ENCODE measurements at regions not wholly inside any gene's neighbourhood (a gene's known extent, or its start where the extent isn't known, plus 50 kb on each side); places are given as distances from the start of the nearest gene placed in this dataset.
"Not testable (repeated sequence)": the region's sequence is repeated elsewhere in the genome, so short reads cannot be mapped to it uniquely, and the experiment has no call there.

DNA sequence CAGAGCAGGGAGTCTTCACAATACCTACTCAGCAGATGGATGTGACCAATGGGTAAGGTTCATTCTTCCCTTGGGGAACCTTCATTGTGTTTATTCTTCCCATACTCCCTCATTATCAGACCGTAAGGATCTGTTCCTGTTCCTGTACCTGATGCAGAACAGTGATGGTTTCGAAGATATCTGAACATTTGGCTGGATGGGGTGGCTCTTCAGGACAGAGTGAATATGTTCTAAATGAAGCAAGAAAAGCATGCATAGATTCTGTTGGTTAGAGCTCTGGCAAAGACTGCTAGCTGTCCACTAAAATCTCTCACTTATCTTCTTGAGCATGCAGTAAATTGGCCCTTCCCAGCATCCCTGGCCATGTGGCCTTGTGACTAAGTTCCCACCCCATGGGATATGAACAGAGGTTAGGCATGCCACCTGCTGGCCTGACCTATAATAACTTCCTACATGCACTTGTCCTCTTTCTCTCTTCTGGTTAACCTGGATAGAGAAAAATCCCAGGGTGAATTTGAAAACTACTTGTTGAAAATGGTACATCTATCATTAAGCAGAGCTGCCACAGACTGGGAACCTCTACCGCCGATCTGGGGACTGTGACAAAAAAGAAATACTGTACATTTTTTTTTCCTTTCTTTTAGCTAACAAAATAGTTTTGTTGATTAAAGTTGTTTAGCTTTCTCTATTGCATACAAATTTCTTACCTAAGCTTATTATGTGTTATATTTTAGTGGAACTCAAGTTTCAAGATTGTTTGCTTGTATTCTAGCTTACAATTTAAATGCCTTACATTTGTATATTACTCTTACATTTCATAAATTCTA, 60.0 kb upstream of the BANK1 start:
- peak; percentile 1 for DNase-seq

DNA sequence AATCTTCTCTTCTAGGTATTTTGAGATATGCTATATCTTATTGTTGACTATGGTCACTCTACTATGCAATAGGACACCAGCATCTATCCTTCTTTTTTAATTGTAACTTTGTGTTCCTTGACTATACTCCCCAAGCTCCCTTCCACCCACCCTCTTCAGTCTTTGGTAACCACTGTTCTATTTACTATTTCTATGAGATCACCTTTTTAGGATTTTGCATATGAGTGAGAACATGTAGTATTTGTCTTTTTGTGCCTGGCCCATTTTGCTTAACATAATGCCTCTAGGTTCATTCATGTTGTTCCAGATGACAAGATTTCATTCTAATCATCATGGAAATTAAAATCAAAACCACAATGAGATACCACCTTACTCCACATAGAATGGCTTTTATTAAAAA, 63.3 kb upstream of the BANK1 start:
- DNase-seq, result no peak

DNA sequence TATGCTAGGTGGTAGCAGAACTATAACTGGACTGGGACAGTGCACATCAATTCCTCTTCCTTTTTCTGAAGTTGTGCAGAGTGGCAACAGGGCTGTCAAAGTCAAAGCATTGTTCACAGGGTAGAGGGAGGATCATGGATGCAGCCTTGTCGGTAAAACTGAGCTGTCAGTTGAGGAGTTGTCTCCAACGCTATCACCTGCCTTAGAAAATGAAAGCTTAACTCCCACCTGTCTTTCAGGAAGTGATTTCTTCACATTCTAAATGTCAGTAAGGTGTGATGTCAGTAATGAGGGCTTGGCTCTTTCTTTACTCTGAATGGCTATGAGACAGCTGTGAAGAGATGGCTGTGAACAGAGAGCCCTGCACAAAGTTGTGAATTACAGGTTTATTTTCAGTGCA, 66.4 kb upstream of the BANK1 start:
- no peak for DNase-seq

DNA sequence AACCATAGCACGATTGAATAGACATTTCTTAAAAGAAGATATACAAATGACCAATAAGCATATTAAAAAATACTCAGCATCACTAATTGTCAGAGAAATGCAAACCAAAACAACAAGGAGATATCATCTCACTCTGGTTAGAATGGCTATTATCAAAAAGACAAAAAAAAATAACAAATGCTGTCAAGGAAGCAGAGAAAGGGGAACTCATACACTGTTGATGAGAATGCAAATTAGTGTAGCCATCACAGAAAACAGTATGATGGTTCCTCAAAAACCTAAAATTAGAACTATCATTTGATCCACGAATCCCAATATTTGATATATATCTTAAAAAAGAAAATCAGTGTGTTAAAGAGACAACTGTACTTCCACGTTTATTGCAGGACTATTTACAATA, 71.7 kb upstream of the BANK1 start:
- DNase-seq, result no peak

DNA sequence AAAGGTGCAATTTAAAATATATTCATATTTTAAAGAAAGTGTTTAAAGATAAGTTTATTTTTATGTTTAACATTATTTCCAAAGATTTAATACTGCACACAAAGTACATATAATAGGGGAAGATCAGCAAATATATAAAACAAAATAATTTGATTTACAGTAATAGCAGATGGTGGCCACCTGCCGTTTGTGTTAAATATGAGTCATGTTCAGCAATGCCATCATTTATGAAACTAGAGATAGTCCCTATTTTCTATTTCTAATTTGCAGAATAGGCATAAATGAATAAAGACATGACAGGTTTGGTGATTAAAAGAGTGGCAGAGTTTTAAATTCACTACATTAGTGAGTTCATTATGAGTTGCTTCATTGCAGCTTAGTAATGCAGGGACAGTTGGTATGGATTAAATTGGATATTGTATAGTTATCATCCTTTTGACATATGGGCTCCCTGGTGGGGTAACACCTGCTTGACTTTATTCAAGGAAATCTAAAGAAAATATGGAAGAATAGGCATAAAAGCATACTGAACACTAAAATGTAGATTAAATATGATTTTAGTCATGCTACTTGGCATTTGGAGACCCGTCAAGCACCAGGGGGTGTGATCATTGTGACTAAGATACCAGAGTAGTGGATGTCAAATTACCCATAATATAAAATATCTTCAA, 78.8 kb upstream of the BANK1 start:
- no peak for DNase-seq

DNA sequence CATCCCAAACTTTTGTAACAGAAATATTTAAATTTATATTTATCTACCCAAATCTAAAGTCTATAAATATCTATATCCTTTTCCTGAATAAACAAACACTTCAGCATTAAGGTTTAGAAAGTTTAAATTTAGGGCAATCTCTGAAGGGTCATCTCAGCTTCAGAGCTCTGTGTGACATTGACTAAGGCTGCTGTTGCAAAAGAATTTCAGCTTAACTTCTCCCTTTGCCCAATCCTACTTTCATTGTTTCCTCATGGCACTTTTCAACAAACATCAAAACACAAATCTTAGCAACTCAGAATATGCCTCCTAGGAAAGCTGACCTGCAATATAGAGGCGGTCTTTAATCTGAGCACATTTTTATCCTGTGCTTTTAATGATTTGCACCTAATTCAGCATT, 79.7 kb upstream of the BANK1 start:
- no peak for DNase-seq

DNA sequence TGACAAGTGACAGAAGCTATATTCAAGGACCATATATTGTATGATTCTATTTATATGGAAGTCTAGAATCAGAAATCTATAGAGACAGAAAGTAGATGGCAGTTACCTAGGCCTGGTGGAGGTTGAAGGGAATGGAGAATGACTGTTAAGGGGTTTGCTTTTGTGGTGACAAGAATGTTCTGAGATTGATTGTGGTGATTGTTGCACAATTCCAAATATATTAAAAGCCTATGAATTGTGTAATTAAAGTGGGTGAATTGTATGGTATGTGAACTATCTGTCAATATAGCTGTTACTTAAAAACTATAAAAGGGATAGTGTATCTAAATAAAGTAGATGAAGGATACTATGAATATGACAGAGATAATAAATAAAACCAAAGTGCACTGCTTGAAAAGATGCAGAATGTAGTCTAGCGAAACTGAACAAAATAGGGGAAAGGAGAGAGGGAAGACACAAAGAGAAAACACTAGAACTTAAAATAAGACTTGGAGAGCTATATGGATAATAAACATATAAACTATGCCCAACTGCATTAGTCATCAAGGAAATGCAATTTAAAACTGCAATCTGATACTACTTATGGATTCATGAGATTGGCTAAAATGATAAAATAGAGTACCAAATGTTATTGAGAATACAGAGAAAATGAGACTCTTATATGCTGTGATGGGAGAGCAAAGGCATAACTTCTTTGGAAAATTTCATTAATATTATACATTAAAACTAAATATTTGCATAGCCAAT, 82.1 kb upstream of the BANK1 start:
- no peak for DNase-seq

DNA sequence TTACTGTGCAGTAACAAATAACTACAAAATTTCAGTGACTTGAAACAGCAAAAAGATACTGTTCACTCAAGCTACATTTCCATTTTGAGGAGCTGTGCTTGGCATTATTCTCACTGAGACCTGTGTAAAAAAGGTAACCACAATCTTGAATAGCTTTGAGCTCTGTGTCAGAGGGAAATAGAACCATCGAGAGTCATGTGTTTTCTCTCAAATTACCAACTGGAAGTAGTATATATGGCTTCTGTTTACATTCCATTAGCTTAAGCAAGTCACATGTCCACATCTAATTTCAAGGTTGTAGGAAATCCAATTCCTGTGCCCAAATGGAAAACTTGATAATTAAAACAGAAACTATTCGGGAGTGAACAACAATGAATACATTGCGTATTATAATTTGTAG, 82.9 kb upstream of the BANK1 start:
- DNase-seq, result no peak

DNA sequence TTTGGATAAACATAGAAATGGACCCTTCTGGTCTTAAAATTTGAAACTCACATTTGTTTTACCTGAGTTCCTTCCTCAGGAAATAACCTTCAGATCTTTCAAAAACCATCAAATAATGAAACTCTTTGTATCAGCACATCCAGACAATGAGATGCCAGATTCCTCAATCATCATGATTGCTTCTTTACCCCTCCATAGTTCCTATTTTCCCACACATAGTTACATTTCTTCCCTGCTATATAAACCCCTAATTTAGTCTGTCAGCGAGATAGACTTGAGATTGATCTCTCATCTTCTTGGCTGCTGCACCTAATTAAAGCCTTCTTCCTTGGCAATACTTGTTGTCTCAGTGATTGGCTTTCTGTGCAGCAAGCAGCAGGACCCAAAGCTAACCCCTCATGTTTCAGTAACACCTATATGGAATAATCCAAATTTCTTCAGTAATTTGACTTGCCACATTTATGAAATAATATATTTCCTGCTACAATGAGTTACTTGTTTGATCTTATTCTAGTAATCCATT, 83.9 kb upstream of the BANK1 start:
- no peak for DNase-seq

DNA sequence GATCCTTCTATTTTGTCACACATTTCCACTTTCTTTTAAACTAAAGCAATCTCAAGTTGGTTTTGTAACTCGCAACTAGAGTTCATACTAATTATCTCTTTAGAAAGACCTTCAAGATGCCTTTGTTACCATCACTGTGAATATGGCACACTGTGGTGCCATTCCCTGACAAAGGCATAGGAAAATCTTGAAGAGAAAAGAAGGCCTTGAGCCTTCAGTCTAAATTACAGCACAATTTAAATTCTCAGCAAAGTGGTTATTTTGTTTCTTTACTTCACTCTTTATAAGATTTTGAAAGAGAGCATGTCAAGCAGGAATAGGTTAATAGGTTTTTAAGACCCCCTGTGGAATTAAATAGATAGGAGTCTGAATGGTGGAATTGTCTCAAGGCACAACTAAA, 89.0 kb upstream of the BANK1 start:
- no peak for DNase-seq

DNA sequence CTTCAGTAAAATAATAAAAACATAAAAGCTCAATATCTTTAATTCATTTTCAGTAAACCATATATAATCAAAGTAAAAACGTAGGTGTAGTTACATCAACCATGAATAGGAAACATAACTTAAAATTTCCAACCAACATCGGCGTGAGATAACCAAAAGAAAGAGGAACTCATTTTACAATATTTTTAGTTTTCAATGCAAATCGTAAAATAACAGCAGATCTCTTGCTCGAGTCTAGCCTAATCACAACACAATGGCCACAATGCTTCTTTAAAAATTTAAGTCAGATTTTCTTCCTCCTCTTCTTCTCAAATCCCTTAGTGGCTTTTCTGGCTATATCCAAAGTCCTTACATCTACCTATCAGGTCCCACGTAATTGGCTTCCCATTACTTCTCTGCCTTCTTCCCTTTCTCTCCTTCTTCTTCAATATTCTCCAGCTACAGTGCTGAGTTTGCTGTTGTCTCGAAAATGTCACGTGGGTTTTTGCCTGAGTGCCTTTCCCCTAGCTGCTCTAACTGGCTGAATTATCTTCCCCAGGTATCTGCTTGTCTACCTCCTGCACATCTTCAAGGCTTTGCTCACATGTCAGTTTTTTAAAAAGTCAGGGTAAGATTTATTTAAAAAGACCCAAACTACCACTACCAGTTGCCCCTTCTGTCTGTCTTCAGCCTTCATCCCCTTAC, 90.9 kb upstream of the BANK1 start:
- DNase-seq, result no peak

DNA sequence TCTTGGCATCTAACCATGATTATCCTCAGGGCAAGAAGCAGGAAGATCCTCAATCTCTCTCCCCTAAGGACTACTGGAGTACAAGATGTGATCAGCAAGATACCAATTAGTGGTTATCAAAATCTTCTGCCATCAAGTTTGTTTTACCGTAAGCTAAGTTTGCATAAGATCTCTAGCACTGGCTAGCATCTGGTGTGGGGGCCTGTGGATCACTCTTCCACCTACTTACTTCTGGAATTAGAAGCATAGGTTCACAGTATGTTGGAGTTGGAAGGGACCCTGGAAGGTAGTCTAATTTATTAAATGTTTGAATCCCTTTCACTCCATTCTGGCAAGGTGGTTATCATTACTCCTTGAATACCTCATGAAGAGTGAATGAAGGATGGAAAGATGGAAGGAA, 93.3 kb upstream of the BANK1 start:
- DNase-seq, result no peak

DNA sequence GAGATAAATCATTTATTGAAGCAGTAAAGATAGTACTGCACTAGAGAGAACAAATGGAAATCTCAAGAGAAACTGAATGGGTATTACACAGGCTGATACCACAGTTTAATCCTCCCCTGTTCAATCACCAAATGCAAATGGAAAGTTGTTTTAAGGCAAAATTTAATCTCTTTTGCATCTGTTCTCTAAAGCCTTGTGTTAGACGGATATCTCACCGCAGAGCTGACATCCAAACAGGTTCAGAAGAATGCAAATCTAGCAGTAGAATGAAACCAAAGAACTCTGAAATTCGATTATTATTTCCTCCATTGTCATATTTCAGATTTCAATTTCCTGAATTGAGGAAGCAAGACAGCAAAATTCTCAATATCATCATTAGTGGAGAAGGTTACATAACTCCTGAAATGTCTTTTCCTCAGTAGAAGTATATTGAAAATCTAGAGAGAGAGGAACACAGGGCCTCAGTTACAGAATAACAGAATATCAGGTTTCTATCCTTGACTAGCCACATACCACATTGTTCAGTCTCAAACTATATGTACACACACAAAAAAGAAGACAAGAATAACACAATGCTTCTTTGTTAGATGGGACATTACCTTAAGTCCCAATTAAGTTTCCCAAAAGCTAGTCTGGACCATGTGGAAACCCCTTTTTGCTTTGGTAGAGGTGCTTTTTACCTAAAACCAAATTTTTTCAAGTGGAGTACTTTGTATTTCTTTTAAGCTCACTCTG, 94.1 kb upstream of the BANK1 start:
- DNase-seq, result no peak

DNA sequence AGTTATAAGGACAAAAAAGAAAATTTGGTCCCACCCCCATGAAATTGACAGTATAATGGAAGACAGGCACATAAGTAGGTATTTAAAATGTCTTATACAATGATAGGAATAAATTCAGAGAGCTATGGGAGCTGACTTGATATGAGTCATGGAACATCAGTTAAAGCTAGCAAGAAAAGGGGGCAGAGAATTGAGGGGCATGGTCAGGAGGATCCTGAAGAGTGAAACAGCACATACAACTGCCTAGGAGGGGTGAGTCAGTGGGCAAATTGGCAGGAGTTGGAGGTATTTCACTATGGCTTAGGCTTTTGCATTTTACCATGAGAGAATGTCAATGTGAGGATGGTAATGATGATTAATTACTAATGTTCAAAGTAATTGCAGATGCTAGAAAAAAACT, 95.4 kb upstream of the BANK1 start:
- no peak for DNase-seq

DNA sequence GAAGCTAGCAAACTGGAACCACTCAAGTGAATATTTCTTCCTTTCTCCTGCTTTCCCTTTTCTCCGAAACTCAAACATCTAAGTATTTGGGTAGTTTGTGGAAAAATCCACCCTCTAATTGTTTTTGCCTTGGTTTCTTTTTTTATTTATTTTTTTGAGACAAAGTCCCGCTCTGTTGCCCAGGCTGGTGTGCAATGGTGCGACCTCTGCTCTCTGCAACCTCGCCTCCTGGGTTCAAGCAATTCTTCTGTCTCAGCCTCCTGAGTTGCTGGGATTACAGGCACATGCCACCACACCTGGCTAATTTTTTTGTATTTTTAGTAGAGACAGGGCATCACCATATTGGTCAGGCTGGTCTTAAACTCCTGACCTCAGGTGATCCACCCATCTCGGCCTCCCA, 96.1 kb upstream of the BANK1 start:
- not testable (repeated sequence) for DNase-seq

DNA sequence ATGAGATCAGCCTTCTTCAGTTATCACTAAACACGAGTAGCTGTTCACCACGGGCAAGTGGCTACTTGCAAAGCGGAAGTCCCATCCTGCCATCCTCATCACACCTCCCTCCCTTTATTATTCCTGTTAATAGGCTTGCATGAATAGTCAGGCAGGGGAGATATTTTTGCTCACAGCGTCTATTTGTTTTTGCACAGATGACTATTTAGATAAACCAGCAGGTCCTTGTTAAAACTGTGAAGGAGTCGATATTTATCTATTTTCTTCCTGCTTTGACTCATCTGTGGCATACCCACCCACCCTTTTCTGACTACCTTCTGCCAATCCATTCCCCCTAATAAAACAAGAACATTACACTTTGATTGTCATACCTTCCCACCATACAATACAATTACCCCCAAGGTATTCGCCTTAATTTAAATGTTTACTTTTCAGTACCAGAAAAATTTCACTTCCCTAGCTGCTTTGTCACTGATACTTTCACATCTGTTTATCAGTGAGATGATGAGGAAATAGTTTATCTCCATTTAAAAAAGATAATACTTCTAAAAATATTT, 96.6 kb upstream of the BANK1 start:
- peak; percentile 46 for DNase-seq

DNA sequence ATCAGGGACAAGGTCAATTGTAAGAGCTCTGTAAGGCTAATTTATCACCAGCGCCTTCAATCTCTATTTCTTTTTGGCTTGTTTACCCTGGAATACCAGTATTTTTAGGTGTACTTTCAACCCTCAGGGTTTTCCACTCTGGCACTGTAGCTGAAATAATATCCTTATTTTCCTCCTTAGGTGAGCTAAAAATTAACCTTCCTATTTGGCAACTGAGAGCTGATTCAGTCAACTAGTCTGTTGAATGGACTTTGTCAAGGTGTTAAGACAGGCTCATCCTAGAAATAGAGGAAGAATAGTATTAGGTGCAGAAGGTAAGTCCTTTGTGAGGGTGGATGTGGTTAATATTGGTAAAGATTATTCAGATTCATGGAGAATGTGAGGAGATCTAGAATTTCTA, 101.3 kb upstream of the BANK1 start:
- DNase-seq, result no peak

DNA sequence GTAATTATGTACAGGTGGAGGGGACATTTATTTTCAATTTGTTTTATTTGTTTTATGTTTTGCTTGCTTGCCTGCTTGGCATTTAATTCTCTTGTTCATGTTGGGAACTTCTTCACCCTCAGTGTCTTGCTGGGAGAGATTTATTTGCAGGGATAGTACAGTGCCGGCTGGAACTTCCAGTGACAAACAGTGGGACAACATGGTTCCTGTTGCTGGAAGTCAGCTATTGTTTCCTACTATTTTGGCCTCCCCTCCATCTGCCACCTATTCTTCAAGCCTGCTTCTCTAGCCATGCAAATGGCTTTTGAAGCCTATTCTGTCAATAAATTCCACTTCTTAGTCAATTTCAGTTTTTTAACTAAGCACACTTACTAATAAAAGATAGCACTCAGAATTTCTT, 105.4 kb upstream of the BANK1 start:
- DNase-seq, result no peak

DNA sequence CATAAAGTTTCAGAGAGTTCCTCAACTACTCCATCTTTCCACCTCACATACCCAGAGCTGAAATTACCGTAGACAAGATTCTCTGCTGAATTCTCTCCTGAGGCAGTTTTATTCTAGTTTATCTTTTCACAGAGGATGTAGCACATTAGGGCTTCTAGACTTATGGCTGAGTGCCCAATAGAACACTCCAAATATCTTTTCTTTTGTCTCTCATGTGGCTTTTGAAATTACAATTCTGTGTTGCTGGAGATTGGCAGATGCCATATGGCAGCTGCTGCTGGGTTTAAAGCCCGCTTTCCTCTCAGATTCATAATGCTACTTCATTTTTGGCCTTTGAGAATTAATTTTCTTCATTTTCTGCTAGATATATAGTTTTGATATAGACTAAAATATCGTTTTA, 107.6 kb upstream of the BANK1 start:
- peak; percentile 6 for DNase-seq

DNA sequence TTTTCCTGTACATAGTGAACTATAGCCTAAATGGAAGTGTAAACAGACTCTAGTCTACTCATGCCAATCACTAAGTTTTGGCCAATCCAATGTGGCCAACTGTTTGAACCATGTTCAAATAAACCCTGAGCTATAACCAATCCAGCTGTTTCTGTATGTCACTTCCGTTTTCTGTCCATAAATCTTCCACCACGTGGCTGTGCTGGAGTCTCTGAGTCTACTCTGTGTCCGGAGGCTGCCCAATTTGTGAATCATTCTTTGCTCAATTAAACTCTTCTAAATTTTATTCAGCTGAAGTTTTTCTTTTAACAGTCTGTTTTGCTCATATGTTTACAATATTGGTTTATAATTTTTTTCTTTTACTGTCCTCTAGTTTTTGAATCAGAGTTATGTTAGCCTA, 112.3 kb upstream of the BANK1 start:
- DNase-seq, result no peak

DNA sequence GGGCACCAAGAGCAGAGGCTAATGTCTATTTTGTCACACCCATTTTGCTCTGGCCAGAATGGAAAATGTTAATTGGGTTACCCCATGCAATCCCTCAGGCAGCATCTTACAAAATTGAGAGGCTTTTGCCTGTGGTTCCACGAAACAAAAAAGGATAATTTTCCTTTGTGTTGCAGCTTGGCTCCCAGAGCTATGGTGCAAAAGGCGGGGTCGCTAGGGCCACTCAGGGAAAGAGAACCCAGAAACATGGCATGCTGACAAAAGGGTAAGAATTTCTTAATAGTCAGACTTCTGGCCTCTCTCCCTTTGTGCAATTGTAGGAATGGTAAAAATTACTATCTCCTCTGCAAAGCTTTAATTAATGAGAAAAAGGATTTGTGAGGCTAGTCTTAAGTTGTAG, 119.6 kb upstream of the BANK1 start:
- DNase-seq, result no peak

DNA sequence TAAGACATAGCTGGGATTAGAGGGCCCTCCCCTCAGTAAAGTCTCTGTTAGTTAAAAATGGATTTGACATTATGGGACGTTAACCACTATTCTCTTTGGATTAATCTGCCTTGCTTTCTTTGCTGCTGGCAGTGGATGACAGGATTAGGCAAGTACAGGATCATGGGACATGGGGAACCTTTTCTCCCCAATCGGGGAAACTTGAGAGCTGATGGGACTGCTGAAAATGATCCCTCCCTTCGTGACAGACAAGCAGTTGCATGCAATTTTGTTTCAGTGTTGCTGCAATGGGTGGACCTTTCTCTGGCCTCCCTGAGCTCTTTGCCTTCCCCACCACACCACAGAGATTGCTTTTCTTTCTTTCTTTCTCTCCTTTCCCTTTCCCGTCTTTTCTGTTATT, 120.2 kb upstream of the BANK1 start:
- no peak for DNase-seq

Data from NCI-H1105 (cell line).